SW 1271 (cell line): ENCODE measurements at regions not wholly inside any gene's neighbourhood (a gene's known extent, or its start where the extent isn't known, plus 50 kb on each side); places are given as distances from the start of the nearest gene placed in this dataset.

Experiments
- DNase-seq, 2 experiments: peaks; one replicate each; lab custom pipeline; 2025; lab: John Stamatoyannopoulos, UW

DNA sequence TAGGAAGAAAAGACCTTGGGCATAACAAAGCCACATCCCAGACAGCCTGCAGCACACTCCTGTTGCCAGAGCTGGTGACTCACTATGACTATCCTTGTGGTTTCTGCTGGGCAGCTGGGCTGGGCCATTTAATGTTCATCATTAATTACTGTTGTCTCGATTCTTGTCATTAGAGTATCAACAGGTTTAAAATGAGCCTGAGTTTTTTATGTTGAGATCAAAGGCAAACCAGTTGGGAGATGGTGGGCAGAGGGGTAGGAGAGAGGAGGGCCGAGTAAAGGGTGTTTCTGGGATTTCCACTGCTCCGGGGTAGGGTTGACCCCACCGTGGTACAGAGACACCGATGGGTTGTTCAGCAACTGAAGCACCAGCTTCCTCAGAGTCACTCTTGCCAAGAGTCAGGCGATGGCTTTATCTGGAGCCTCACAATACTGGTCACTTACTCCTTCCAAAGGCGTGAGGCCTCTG, 128.7 kb upstream of the LYZL1 start:
- peak; percentile 72 to 96 for DNase-seq

- peak; percentile 21 to 86 for DNase-seq
Measured at GRCh38 chr10:29163746-29164145, 125.1 kb upstream of the LYZL1 start.

DNA sequence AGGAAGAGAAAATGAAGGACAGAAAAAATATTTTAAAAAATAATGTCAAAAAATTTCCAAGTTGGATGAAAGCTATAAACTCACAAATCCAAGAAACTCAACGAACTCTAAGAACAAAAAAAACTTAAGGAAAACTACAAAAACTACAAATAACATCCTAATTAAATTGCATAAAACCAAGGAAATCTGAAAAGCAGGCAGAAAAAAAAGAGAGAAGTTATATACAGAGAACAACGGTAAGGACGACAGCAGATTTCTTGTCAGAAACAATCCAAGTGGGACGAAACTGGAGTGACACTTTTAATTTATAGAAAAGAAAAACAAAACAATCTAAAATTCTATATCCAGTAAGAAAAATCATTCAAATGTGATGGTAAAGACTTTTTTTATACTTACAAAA, 122.2 kb upstream of the LYZL1 start:
- DNase-seq = peak in 1 of 2 experiments; percentile 16

GRCh38 chr10:29169021-29169420, 119.8 kb upstream of the LYZL1 start:
- no peak for DNase-seq

DNA sequence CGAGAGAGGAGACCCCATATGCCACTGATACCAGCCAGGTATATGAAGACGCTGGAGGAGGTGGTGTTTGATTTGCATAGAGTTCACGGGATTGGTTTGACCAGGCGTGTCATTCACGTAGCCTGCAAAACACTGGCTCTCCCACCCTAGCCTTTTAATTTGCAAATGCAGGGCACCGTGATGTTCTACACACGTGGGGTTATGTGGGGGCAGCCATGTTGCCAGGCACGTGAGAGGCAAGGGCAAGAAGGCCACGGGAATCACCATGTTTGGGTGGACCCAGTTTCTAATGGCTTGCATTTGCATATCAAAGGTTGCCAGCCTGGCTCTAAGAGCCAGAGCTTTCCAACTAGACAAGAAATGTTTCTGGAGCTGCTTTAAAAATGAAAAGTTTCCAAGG, 117.2 kb upstream of the LYZL1 start:
- DNase-seq = no peak

DNA sequence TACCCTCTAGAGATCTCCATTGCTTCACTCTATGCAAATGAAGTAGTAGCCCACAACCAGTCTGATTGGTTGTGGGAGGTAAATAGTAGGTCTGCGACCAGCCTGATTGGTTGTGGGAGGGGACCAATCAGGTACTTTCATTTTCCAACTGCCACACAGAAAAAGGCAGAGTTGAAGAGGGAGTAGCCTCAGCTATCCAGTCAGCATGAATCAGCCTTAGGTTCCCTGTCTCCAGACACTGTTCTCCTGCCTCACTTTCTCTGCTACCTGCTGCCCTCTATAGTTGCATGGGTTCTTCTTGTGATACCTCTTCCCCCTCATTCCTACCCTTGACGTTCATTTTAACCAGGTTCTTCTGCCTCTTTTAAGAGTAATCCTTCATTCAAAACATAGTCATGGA, 114.5 kb upstream of the LYZL1 start:
- DNase-seq = peak; percentile 26 to 59

GRCh38 chr10:29176845-29177832, 111.7 kb upstream of the LYZL1 start:
- no peak for DNase-seq

- no peak for DNase-seq
Measured at GRCh38 chr10:29181936-29182335, 106.9 kb upstream of the LYZL1 start.

GRCh38 chr10:29183301-29183945, 105.4 kb upstream of the LYZL1 start:
- no peak for DNase-seq

DNA sequence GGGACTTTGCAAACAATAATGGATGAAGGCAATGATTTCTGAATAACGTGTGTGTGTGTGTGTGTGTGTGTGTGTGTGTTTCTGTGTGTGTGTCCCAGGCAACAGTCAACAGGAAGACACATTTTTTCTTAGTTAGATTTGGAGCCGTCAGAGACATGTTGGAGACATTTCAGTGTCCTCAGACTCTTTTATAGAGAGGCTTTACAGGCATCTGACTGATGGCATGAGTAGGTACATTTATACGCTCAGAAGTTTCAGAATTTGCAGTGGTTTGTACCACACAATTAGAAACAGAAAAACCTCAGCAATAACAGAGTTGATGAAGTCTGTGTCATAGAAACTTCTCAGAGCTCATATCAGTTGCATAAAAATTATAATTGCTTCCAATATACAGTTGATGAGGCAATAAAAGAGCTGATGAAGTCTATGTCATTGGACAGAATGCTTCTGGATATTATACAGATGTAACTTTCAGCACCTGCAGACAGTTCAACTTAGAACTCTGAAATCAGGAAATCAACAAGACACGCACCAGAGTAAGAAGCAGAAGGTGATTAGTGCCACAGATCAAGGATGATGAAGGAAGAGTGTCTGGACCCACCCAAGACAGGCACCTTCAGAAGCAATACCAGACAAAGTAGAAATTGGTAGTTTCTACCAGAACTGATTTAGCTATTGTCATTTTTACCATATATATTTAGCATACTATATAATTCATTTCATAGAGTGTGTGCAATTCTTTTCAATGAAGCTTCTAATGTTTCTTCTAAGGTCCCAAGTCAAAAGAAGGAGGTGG, 104.5 kb upstream of the LYZL1 start:
- no peak for DNase-seq

GRCh38 chr10:29185050-29185449, 103.8 kb upstream of the LYZL1 start:
- DNase-seq = no peak

DNA sequence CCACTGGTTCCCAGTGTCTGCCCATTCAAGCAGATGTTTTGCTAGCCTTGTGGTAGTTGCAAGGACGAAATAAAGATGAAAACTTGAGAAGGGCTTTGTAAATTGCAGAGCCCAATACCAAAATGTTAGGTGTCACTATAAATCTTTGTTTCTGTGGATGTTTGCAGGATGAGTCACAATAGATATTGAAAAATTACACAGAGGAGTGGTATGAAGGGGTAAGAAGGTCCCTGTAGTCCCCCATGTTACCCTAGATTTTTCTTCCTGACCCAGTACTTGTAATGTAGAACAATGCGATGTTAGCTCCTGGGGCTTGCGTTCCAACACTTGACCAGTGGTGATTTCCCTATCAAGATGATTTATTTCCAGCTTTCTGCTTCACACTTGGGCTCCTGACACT, 102.6 kb upstream of the LYZL1 start:
- DNase-seq = no peak

DNA sequence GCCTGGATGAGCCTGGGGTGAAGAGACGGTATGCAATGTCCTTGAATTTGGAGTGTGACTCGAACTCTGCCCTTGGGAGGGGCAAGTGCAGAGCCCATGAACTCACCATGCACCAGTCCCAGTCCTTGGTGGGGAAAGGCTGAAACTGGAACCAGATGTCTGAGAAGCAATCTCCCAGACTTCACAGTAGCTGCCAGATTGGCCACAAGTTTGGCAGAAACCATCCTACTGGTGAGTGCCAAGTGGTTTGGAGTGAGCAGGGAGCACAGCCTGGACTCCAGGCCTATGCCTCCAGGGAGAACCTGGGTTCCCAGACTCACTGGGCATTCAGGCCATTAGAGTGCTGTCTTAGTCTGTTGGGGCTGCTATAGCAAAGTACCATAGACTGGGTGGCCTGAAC, 99.6 kb upstream of the LYZL1 start:
- DNase-seq = no peak

GRCh38 chr10:29191674-29192073, 97.2 kb upstream of the LYZL1 start:
- no peak for DNase-seq

DNA sequence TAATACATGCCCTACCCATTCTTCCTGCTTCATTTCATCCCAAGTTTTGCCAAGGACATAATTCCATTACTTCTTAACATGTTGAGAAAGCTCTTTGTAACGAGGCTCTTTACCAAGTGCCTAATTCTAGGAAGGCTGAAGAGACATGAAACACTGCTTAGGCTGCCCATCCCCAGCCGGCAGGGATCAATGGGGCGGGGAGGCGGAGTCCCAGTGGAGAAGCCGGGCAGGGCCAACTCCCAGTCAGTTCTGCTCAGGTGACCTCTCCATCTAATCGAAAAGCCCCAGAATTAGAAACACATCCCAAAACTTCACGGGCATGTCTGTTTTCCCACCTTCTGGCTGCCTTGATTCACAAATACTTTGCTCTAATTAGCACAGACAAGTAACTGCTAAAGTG, 89.5 kb upstream of the LYZL1 start:
- DNase-seq = no peak

- DNase-seq = no peak
Measured at GRCh38 chr10:29199941-29200679, 88.8 kb upstream of the LYZL1 start.

GRCh38 chr10:29202386-29202940, 86.4 kb upstream of the LYZL1 start:
- DNase-seq = no peak

GRCh38 chr10:29203432-29203831, 85.4 kb upstream of the LYZL1 start:
- no peak for DNase-seq

GRCh38 chr10:29204070-29204800, 84.6 kb upstream of the LYZL1 start:
- DNase-seq = no peak

DNA sequence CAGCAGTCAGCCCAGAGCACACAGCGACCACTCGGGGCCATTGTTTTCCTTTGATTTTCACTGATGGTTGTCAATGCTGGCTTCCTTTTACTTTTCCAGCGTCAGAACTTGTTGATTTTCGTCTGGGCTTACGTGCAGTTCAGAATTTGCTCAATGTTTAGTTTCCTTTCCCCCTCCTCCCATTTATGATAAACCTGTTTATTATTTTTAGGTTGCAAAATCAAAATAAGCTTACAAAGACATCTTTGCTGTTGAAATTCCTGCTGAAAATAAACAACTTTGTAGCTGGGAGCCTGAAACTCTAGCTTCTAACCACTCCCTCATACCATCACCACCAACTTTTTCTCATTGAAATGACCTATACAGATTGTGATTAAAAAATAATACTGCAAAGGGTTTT, 83.1 kb upstream of the LYZL1 start:
- no peak for DNase-seq

- DNase-seq = no peak
Measured at GRCh38 chr10:29208845-29209244, 80.0 kb upstream of the LYZL1 start.
